Kidney (tissue), 13 donors: ENCODE measurements at regions not wholly inside any gene's neighbourhood (a gene's known extent, or its start where the extent isn't known, plus 50 kb on each side); places are given as distances from the start of the nearest gene placed in this dataset.

Experiments used
- DNase-seq, 5 donors: peaks; one replicate each; pipeline ENCODE4 v3.0.0-alpha.2; 2013 to 2020
- FAIRE-seq: peaks from 2 replicates; lab custom pipeline; 2012; peaks lifted over from hg19 to GRCh38; lab: Jason Lieb, UNC
- H3K27ac ChIP-seq, 2 donors: one replicate each; pipeline ENCODE4 v1.7.0; 2013; ENCODE audit warnings: low read depth in 2 of 2, low read length in 2 of 2, inconsistent platforms in 1 of 2
- H3K27me3 ChIP-seq: one replicate; pipeline ENCODE4 v1.7.1; 2013; ENCODE audit warnings: low read length, inconsistent platforms; ENCODE audit not compliant: control insufficient read depth, insufficient read depth
- H3K36me3 ChIP-seq, 3 donors: one replicate each; pipeline versions ENCODE4 v1.7.0 to v1.7.1; 2013; ENCODE audit warnings: low read length in 3 of 3, control low read depth in 1 of 3, inconsistent platforms in 1 of 3; ENCODE audit not compliant: insufficient read depth in 3 of 3, control insufficient read depth in 2 of 3
- H3K4me1 ChIP-seq, 3 donors: one replicate each; pipeline versions ENCODE4 v1.7.0 to v1.7.1; 2013; ENCODE audit warnings: low read length in 3 of 3, inconsistent platforms in 1 of 3, low read depth in 1 of 3; ENCODE audit not compliant: control insufficient read depth in 2 of 3, insufficient read depth in 2 of 3
- H3K4me3 ChIP-seq, 3 donors: one replicate each; pipeline versions ENCODE4 v1.7.0 to v1.8.1; 2013; ENCODE audit warnings: low read length in 3 of 3, control low read depth in 1 of 3, inconsistent platforms in 1 of 3
- H3K9ac ChIP-seq, 3 donors: one replicate each; pipeline versions ENCODE4 v1.7.0 to v1.7.1; 2013; ENCODE audit warnings: low read length in 3 of 3, control low read depth in 1 of 3, inconsistent platforms in 1 of 3
- H3K9me3 ChIP-seq, 3 donors: one replicate each; pipeline versions ENCODE4 v1.7.0 to v1.7.1; 2013; ENCODE audit warnings: low read length in 3 of 3, control low read depth in 1 of 3, inconsistent platforms in 1 of 3; ENCODE audit not compliant: control insufficient read depth in 2 of 3, insufficient read depth in 1 of 3
- CTCF ChIP-seq: IDR thresholded peaks from 3 replicates; pipeline ENCODE4 v1.5.1; 2012; ENCODE audit warnings: mild to moderate bottlenecking, moderate library complexity, borderline replicate concordance; ENCODE audit not compliant: insufficient read depth; ENCODE audit errors: extremely low read depth
- intact Hi-C: fragments of 100-400 bp; cut with DNase I; formaldehyde crosslinking; loops from one replicate; pipeline ENCODE4 v1.11.1; 2022
- donor health status: control.
- donor health status: control.
- donor health status: control.
- donor health status: control.
- donor health status: control.
- donor health status: DM: yes; HTN: yes; CAD: no.
- donor health status: Normal renal cell carcinoma (clear cell type).

- H3K9me3 ChIP-seq = no peaks in the 10 kb centered on the region
- H3K9ac ChIP-seq = no peak overlapping the region
- H3K4me3 ChIP-seq = no peak overlapping the region
- H3K27ac ChIP-seq = no peak overlapping the region
- TF ChIP-seq CTCF = no peak
- FAIRE-seq (no peak), DNase-seq (no peak)
- no peaks in the 10 kb centered on the region for H3K36me3 ChIP-seq
- no peaks in the 10 kb centered on the region for H3K4me1 ChIP-seq
- H3K27me3 ChIP-seq = no peaks in the 10 kb centered on the region
- intact Hi-C loops = no loop called here
Observed at GRCh38 chr12:130076752-130077151, 85.5 kb upstream of the FZD10 start.

DNA sequence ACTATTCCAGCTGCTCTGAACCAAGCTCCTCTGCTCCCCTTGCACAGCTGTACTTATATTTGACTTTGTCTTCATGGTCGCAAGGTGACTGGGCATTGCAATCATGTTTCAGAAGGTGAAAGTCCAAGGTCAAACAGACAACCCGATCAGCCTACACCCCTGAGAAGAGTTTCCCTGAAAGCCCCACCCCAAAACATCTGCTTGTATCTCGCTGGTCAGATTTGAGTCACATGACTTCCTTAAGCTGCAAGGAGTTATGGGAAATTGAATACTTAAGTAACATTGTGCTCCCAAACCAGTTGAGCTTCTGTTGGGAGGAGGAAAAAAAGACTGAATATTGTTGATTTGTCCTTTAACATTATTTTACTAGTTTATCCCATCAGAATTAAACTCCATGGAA lies 83.4 kb upstream of the FZD10 start:
- DNase-seq = no peak
- no peak overlapping the region for H3K27ac ChIP-seq
- H3K4me1 ChIP-seq = no peaks in the 10 kb centered on the region
- no peaks in the 10 kb centered on the region for H3K36me3 ChIP-seq
- FAIRE-seq = no peak
- TF ChIP-seq CTCF = no peak
- no peaks in the 10 kb centered on the region for H3K9me3 ChIP-seq
- no peak overlapping the region for H3K9ac ChIP-seq
- H3K4me3 ChIP-seq = no peak overlapping the region
- H3K27me3 ChIP-seq = no peaks in the 10 kb centered on the region
- intact Hi-C loops = no loop called here

DNA sequence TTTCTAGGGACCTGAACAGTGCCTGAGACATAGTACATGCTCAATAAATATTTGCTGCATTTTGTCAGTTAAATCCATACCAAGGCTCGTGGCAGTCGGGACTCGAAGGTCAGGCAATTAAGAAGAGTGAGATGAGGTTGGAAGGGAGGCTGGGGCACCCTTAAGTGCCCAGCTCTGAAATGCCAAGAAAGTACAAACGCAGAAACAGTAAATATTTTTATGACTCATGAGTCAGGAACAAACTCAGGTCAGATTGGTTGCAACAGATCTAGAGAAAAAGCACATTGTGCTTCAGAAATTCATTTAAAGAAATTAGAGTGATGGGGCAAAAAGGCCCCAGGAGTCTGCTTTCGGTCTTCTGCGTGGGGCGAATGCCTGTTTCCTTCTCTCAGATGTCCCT lies 83.0 kb upstream of the FZD10 start:
- H3K27me3 ChIP-seq = no peaks in the 10 kb centered on the region
- no peaks in the 10 kb centered on the region for H3K4me1 ChIP-seq
- no peak for DNase-seq
- no peak for FAIRE-seq
- H3K4me3 ChIP-seq = no peak overlapping the region
- H3K36me3 ChIP-seq = no peaks in the 10 kb centered on the region
- no peaks in the 10 kb centered on the region for H3K9me3 ChIP-seq
- no peak for TF ChIP-seq CTCF
- intact Hi-C loops = no loop called here
- H3K27ac ChIP-seq = no peak overlapping the region
- no peak overlapping the region for H3K9ac ChIP-seq

DNA sequence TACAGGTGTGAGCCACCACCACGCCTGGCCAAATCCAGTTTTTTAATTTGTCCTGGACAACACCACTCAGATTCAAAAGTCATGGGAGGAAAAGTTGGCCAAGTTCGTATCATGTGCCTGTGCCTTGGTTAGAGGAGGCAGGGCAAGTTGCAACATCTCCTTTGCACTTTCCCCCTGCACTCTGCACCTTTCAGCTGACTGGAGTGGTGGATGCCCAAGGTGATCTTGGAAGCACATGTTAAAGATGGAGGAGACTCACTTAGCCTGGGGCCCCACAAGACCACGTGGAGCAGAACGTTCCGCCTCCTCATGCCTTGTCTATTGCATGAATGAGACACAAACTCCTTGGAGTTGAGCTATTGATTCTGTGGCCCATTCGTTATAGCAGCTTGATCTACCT lies 82.1 kb upstream of the FZD10 start:
- no peak for DNase-seq
- intact Hi-C loops = no loop called here
- H3K27me3 ChIP-seq = no peaks in the 10 kb centered on the region

More for the DNA sequence above, 82.1 kb upstream of the FZD10 start:
- H3K4me1 ChIP-seq = no peaks in the 10 kb centered on the region
- no peaks in the 10 kb centered on the region for H3K9me3 ChIP-seq
- H3K27ac ChIP-seq = no peak overlapping the region
- no peaks in the 10 kb centered on the region for H3K36me3 ChIP-seq
- H3K4me3 ChIP-seq = no peak overlapping the region
- no peak for FAIRE-seq
- no peak overlapping the region for H3K9ac ChIP-seq
- TF ChIP-seq CTCF = no peak
